GM21619 (cell line): ENCODE measurements at regions not wholly inside any gene's neighbourhood (a gene's known extent, or its start where the extent isn't known, plus 50 kb on each side); places are given as distances from the start of the nearest gene placed in this dataset.

Experiments used
- ATAC-seq: cut with Tn5 transposase; IDR thresholded peaks from one replicate; pipeline ENCODE4 v1.9.1; 2021; ENCODE audit not compliant: unreplicated experiment

DNA sequence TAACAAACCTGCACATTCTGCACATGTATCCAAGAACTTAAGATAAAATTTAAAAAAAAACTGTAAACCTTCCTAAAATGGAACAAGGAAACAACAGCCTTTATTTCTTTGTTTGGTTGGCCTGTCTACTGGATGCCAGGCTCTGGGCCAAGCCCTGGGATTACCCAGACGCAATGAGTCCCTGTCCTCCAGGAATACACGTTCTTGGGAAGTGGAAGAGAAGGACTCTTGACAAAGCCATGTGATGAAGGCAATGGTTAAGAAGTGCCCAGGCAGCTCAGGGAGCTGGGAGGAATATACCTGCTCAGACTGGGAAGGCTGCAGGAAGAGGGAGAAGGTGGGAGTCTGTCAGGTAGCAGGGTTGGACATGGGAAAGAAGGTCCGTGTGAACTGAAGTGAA, 115.4 kb downstream of the AXIN2 start:
- ATAC-seq, result no peak

DNA sequence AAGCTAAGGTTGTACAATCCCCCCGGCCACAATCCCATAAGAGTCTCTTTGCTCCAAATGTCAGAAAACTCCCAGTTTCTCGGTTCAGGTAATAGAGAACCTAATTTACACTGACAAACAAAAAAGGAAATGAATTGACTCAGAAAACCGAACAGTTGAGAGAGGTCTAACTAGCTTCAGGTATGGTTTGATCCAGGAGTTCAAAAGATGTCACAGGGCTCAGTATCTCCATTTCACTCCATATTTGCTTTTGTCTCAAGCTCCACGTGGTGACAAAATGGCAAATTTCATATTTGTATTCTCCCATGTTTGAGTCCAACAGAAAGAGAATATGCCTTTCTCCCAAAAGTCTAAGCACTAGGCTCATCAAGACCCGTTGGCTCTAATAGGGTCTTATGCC, 117.4 kb downstream of the AXIN2 start:
- ATAC-seq, result no peak

DNA sequence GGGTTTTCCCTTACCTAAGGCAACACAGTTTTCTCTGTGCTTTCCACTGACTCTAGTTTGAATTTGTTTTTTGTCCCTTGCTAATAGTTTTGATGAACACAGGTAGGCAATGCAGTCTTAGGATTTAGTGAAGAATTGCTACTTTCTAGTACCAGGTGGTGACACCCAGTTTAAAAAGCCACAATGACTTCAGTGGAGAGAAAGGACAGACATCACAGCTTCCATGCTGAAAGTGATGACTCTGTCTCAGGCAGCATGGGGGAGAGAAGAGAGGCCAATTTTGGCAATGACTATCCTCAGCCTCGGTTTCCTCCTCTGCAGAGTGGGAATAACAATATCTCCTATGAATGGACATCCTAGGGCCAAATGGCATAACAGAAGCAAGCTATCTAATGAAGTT, 118.8 kb downstream of the AXIN2 start:
- no peak for ATAC-seq

- no peak for ATAC-seq
These were observed 119.2 kb downstream of the AXIN2 start for GRCh38 chr17:65442250-65442649.

DNA sequence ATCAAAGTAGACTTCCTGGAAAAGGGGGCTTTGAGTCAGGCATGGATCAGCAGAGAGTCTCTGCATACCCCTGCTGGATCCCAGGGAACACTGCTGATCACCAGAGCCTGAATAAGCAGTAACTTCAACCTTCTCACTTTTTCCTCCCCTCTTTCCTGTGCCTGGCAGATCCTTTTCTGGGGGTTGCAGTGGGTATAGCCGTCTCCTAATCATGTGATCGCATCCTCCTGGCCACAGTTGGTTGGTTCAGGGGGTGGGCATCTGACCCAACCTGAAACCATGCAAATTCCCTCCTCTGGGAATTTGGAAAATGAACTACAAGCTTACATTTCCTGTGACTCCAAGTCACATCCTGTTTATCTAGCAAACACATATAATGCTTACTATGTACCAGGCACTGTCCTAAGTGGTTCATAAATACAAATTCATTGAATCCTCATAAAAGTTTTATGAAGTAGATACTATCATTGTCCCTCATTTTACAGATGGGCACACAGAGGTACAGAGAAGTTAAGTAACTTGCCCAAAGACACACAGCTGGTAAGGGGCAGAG, 120.3 kb downstream of the AXIN2 start:
- ATAC-seq, result no peak

DNA sequence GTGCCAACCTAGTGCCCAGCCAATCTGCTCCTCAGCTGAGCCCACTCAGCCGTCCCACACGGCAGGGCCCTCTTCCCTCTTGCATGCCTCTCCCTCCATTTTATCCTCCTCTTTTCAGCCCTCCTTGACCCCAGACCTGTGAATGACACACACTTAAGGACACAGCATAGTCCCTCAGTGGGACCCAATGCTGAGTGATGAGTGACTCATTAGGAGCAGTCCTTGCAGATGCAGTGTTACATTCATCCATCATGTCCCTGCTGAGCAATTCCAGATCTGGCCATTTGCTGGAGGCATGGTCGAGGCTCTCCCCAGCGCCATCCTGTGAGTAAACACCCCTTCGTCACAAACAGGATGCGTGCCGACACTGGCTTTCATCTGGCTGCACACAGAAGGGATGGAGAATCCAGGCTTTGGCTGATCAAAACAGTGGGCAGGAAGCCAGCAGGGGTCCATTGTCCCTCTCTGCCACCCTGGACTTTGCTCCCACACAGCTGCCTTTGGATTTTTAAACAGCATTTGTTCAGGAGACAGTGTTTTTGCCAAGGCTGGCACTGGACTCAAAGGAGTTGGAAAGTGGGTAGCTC, 122.6 kb downstream of the AXIN2 start:
- ATAC-seq, result no peak

DNA sequence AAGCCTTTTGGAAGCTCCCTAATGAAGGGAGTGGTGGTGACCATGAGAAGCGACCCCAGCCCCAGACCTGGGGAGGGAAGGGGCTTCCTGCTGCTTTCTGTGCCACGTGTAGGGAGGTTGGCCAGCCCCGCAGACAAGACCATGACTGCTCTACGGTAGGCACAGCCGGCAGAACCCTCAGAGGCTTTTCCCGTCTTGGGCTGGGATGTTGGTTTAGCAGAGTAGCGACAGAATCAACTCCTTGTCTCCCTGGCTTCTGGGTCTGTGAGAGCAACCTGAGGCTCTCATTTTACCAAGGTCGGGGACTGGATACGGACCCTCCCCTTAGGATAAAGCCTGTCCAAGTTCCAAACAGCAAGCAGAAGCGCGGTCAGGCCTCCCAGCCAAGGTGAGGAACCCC, 123.3 kb downstream of the AXIN2 start:
- no peak for ATAC-seq

DNA sequence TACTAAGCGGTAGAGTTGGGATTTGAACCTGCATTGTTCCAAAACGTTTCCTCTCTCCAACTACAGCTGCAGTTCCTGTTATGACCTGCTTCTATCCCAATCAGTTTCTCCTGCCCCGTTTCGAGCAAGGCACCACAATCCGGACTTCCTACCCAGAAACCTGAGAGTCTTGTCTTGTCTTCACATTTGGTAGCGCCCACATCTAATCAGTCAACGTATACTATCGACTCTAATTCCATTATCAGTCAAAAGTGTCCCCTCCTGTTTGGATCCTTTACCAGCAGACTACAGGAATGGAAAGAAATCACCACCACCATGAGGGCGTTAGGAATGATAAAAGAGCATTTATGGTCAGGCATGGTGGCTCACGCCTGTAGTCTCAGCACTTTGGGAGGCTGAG, 124.6 kb downstream of the AXIN2 start:
- no peak for ATAC-seq

DNA sequence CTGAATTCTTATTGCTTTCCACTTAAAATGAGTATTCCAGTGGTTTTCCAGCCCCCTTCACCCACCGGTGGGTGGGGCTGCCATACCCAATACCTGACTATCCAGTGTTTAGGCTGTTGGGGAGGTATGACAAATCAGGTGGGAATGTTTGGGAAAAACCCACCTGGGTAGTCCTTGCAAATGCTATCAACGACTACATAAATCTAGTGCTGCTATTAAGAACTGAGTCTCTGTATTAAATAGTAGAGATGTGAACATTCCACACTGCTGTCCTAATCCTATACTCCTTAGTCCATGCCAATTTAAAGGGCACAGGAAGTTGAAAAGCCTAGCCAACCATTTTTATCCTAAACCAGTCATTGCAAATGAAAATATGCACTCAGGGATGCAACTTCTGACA, 126.6 kb downstream of the AXIN2 start:
- no peak for ATAC-seq

DNA sequence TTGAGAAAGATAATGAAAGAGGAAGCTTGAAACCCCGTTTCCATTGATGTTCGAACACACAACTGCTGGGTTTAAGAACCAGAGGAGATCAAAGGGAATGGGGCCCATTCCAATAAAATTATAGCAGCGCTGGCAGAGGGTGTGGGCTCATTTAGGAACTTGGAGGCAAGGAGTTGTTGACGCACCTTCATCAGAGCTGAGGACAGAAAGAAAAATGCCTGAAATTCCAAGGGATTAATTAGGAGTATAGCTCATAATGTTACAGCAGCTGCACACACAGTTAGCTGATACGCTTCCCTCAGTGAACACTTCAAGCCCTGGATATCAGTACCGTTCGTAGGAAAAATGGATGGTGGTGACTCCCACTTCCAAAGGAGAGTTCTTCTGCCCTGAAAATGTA, 127.2 kb downstream of the AXIN2 start:
- no peak for ATAC-seq

DNA sequence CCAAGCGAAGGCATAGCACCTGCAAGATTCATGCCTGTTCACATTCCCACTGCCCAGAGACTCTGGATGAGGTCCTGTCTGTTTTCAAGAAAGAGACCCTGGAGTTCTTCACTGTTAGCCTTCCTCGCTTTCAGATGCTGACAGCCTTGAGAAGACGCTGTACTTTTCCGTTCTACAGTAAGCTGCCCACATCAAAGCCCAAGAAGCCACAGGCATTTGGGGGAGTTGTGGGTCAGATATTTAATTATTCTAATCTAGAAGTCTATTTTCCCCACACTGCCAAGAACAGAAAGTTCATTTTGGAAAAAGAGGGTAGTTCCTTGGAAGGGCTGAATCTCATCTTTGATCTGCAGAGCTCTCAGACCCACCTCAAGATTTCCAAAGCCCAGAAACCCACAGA, 127.9 kb downstream of the AXIN2 start:
- ATAC-seq, result no peak

- ATAC-seq, result no peak
These were observed 128.3 kb downstream of the AXIN2 start for GRCh38 chr17:65433157-65433556.

GRCh38 chr17:65431116-65431515, 130.3 kb downstream of the AXIN2 start:
- no peak for ATAC-seq

DNA sequence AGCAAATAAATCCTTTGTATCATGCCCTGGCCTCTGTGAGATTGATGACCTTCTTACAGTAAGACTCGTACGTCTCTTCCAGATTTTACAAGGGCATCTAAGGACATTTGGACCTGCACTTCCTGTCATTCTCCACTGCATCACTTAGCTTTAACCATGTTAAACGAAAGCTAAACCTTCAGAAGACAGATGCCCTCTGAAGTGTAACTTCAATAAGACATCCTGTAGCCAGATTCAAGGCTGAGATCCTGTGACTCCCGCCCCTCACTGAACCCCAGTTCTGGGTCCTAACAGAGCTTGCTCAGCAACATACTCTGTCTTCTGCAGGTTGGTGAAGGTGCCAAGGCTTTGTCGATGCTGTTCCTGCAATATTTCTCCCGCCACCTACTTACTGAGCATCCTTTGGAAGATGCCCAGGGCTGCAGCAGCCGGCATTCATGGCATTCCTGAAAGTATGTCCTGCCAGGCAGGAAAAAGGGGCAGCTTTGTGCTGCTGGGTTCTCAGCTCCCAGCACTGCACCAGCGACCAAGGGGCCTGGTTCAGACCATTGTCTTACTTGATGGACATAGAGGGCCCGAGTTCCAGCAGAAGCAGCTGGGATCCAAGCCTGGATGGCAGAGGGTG, 131.1 kb downstream of the AXIN2 start:
- no peak for ATAC-seq

DNA sequence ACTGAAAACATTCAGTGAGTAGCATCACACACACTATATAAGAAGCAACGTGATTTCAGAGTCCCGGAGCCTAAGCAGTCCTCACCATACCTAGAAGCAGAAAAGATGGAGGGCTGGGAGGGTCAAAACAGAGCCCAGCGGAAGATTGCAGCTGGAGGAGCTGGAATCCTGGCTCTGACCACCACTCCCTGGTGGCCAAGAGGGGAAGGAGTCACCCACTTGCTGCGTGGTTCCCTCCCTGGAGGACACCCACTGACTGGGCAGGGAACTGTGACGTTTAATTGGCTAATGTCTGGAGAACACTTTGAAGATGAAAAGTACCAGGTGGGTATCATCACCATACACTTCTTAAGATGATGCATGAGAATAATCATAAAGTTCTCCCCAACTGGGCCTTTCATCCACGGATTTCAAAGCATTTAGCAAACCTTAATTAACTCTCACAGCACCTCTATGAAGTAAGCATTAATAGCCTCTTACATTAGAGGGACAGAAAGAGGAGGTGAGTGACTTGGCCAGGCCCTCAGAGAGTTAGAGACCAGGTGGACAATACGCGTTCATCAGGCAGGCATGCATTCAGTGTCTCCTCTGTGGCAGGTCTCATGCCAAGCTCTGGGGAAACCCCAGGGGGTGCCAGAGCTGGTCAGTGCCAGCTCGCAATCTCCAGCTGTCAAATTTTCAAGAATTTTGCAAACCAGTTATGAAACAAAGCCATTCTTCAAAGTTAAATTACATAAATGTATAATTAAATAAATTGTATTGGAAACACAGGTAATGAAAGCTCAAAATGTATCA, 137.9 kb downstream of the AXIN2 start:
- ATAC-seq, result no peak

GRCh38 chr17:65418622-65419021, 142.8 kb downstream of the AXIN2 start:
- no peak for ATAC-seq

- ATAC-seq, result no peak
These were observed 143.8 kb downstream of the AXIN2 start for GRCh38 chr17:65417406-65418221.

DNA sequence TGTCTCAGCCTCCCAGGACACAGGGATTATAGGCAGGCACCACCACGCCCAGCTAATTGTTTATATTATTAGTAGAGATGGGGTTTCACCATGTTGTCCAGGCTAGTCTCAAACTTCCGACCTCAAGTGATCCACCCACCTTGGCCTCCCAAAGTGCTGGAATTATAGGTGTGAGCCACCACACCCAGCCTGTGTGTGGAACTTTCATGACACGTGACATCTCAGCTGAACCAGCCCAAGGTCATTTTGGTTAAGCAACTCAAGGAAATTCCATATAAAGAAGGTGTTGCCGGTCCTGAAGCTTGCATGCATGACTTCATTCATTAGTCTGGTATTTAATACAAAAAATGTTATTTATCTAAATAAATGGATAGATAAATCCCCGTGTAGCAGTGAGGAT, 145.5 kb downstream of the AXIN2 start:
- no peak for ATAC-seq

GRCh38 chr17:65413390-65413789, 148.1 kb downstream of the AXIN2 start:
- ATAC-seq, result no peak

DNA sequence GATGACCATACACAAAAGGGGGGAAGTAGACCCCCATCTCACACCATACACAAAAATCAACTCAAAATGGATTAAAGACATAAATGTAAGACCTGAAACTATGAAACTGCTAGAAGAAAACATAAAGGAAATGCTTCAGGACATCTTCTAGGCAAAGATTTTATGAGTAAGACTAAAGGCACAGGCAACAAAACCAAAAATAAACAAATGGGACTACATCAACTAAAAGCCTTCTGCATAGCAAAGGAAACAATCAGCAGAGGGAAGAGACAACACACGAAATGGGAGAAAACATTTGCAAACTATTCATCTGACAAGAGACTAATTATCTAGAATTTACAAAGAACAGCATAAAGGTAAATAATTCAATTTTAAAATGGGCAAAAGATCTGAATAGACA, 152.1 kb downstream of the AXIN2 start:
- ATAC-seq, result no peak

DNA sequence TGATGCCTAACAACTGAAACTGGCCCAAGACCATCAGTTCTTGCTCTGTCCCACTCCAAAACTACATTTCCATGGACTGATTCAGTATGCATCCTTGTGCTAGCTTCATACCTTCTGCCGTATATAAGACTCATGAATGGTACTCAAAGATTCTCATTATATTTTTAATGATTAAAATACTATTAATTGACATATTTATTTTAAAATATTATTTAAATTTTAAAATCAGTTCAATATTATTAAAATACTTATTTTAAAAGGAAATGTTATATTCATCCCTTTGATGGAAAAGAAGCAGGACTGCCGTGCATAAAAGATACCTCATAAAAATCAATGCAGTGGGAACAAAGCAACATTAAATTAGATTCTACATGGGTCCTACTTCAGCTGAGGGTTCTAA, 153.4 kb downstream of the AXIN2 start:
- ATAC-seq, result no peak
